ENCODE measurements at regions not wholly inside any gene's neighbourhood (a gene's known extent, or its start where the extent isn't known, plus 50 kb on each side); places are given as distances from the start of the nearest gene placed in this dataset.
"Not testable (repeated sequence)": the region's sequence is repeated elsewhere in the genome, so short reads cannot be mapped to it uniquely, and the experiment has no call there.

DNA sequence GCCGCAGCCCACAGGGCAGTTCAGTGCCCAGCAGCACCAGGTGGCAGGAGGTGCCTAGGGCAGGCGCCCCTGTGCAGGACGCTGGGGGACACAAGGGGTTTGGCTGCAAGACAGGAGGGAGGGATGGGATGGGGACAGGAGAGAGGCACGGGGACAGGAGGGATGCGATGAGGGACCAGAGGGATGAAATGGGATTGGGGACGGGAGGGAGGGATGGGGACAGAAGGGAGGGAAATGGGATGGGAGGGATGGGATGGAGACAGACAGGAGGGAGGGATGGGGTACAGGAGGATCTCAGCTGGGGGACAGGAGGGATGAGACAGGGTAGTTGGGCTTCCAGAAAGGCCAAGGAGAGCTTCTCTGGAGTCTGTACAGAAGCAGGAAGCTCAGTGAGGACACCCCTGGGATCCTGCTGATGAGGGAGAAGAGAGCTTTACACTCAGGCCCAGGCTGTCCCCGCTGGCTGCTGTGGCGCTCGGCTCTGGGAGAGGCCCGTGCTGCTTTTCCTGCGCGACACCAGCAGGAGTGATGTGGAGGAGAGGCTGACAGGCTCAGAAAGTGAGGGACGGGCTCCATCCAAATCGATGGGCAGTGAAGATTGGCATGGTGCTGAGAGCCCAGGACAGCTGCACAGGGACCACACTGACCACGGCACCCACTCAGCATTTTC, 400.8 kb downstream of the SMOC2 start:
- Histone ChIP-seq H3K27me3 (ENCODE audit: low read depth) (no peaks in the 10 kb centered on the region), H3K4me3 (no peak overlapping the region), H3K9me3 (no peaks in the 10 kb centered on the region), H3K36me3 (replicated peaks) (no peaks in the 10 kb centered on the region), H3K4me1 (no peaks in the 10 kb centered on the region)
- in situ Hi-C loops (cut with MboI; ENCODE audit: low sequenced_read_pairs): no loop called here
- DNase-seq (ENCODE audit: low spot score in 2 of 2): no peak

DNA sequence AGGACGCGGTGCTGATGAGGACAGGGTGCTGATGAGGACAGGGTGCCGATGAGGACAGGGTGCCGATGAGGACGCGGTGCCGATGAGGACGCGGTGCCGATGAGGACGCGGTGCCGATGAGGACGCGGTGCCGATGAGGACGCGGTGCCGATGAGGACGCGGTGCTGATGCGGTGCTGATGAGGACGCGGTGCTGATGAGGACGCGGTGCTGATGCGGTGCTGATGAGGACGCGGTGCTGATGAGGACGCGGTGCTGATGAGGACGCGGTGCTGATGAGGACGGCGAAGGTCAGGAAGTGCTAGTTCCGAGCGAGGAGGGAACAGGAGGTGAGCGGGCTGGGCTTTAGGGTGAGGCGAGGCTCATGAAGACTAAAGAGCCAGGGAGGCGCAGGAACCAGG, 399.9 kb downstream of the SMOC2 start:
- H3K27me3 ChIP-seq (ENCODE audit: low read depth); DNase-seq (ENCODE audit: low spot score in 2 of 2); H3K9me3 ChIP-seq; H3K4me3 ChIP-seq; H3K4me1 ChIP-seq; H3K36me3 ChIP-seq (replicated peaks); in situ Hi-C loops (cut with MboI; ENCODE audit: low sequenced_read_pairs): not testable (repeated sequence)

DNA sequence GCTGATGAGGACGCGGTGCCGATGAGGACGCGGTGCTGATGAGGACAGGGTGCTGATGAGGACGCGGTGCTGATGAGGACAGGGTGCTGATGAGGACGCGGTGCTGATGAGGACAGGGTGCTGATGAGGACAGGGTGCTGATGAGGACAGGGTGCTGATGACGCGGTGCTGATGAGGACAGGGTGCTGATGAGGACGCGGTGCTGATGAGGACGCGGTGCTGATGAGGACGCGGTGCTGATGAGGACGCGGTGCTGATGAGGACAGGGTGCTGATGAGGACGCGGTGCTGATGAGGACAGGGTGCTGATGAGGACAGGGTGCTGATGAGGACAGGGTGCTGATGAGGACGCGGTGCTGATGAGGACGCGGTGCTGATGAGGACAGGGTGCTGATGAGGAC, 399.3 kb downstream of the SMOC2 start:
- in situ Hi-C loops (cut with MboI; ENCODE audit: low sequenced_read_pairs); H3K4me3 ChIP-seq; H3K27me3 ChIP-seq (ENCODE audit: low read depth); H3K9me3 ChIP-seq; DNase-seq (ENCODE audit: low spot score in 2 of 2); H3K4me1 ChIP-seq; H3K36me3 ChIP-seq (replicated peaks): not testable (repeated sequence)

DNA sequence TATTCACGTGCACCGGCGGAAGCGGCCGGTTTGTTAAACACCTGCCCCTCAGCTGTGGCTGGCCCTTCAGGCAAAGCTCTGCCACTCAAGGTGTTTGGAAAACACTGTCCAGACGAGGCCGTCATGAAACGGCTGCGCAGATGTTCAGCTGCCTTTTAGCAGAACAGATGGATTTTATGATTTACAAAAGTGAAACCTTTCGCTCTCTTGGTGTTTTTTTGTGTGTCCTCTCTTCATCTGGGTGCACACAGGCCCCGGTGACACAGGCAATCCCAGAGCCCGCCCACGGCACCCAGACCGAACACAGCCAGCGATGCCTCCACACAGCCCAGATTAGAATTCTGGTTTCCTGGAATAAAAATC, 397.0 kb downstream of the SMOC2 start:
- Histone ChIP-seq H3K9me3 (no peaks in the 10 kb centered on the region), H3K4me1 (no peaks in the 10 kb centered on the region), H3K4me3 (no peak overlapping the region), H3K27me3 (ENCODE audit: low read depth) (no peaks in the 10 kb centered on the region), H3K36me3 (replicated peaks) (no peaks in the 10 kb centered on the region)
- in situ Hi-C loops (cut with MboI; ENCODE audit: low sequenced_read_pairs): no loop called here
- no peak for DNase-seq (ENCODE audit: low spot score in 2 of 2)

DNA sequence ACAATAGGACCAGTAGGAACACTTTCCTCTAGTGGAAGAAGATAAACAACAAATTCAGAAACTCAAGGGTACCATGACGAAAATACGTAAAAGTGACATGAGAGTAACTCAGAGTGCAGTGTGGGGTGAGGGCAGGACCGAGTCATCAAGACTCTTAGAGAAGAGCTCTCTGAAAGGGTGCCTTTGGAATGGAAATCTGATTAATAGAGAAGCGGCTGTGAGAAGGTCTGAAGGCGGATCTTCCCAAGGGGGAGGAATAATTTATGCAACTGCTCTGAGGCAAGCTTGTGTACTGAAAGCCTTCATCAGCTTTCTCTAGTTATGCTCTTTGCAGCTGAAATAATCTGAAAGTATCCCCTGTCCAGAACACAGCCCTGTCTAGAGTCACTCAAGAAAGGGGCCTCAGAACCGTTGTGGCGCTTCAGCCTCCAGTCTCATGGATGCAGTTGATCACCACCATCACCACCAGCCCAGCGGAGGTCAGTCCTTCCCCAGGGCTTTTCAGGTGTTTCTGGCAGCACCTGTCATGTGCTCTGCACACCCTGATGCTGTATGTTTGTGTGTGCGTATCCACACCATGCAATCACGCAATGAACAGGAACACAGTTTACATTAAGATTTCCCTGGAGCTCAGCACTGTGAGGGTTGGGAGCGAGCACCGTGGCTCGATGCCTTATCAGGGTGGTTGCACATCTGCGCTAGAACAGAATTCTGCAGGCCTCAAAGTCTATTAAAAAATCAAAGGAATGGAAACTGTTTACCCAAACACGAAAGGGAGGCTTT, 396.5 kb downstream of the SMOC2 start:
- DNase-seq (ENCODE audit: low spot score in 2 of 2): no peak
- H3K27me3 ChIP-seq (ENCODE audit: low read depth): no peaks in the 10 kb centered on the region
- H3K4me3 ChIP-seq: no peak overlapping the region
- H3K36me3 ChIP-seq (replicated peaks): no peaks in the 10 kb centered on the region
- in situ Hi-C loops (cut with MboI; ENCODE audit: low sequenced_read_pairs): no loop called here
- no peaks in the 10 kb centered on the region for H3K9me3 ChIP-seq
- no peaks in the 10 kb centered on the region for H3K4me1 ChIP-seq

DNA sequence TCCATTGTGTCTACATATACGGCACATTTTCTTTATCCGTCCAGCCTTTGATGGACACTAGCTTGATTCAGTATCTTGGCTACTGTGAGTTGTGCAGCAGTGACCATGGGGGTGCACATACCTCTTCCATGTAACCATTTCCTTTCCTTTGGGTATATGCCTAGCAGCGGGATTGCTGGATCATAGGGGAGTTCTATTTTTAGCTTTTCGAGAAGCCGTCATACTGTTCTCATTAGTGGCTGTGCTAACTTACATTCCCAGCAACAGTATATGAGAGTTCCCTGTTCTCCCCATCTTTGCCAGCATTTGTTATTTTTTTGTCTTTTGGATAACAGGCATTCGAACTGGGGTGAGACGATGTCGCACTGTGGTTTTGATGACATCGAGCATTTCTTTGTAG, 395.0 kb downstream of the SMOC2 start:
- Histone ChIP-seq H3K27me3 (ENCODE audit: low read depth) (no peaks in the 10 kb centered on the region), H3K36me3 (replicated peaks) (no peaks in the 10 kb centered on the region), H3K9me3 (no peaks in the 10 kb centered on the region), H3K4me1 (no peaks in the 10 kb centered on the region), H3K4me3 (no peak overlapping the region)
- in situ Hi-C loops (cut with MboI; ENCODE audit: low sequenced_read_pairs): no loop called here
- no peak for DNase-seq (ENCODE audit: low spot score in 2 of 2)

DNA sequence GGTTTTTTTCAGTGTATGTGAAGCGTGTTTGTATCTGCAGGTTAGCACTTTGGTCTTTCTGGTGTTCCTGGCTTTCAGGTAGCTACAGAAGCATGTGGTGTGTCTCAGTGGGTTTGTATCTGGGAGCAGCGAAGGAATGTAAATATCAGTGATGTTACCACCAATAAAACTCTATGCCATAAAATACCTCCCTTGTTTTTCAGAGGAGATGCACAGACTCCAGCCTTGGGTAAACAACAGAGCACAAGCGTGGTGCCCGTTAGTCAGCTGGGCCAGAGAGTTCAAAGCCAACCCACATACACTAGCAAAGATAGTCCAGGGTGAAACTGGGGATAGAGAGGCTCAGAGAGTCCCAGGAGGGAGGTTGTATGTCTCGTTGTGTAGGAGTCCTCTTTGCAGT, 393.8 kb downstream of the SMOC2 start:
- Histone ChIP-seq H3K9me3 (no peaks in the 10 kb centered on the region), H3K27me3 (ENCODE audit: low read depth) (no peaks in the 10 kb centered on the region), H3K36me3 (replicated peaks) (no peaks in the 10 kb centered on the region), H3K4me1 (no peaks in the 10 kb centered on the region), H3K4me3 (no peak overlapping the region)
- no peak for DNase-seq (ENCODE audit: low spot score in 2 of 2)
- in situ Hi-C loops (cut with MboI; ENCODE audit: low sequenced_read_pairs): no loop called here

DNA sequence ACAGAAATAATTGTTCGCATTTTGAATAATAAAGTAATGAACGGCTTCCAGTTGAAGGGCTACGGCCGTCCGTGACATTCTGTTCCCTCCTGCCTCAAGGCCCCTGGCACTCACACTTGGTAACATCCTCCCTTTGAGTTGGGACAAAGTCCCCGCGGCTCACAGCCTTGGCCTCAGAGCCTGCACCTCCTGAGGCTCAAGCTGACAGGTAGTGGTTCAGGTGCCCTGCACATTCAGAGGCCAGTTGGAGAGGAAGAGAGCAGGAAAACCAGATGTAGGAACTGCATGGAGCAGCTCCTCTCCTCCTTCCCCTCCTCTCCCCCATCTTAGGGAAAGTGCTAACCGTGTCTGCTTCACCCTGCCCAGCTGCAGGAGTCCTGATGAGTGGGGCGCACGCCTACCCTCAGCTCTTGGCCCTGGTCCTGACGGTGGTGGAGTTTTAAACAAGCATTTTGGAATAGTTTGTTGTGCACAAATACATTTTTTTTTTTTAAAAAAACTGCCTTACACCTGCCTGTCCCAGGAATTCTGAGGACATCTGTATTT, 393.1 kb downstream of the SMOC2 start:
- no peaks in the 10 kb centered on the region for H3K9me3 ChIP-seq
- in situ Hi-C loops (cut with MboI; ENCODE audit: low sequenced_read_pairs): no loop called here
- no peak for DNase-seq (ENCODE audit: low spot score in 2 of 2)

DNA sequence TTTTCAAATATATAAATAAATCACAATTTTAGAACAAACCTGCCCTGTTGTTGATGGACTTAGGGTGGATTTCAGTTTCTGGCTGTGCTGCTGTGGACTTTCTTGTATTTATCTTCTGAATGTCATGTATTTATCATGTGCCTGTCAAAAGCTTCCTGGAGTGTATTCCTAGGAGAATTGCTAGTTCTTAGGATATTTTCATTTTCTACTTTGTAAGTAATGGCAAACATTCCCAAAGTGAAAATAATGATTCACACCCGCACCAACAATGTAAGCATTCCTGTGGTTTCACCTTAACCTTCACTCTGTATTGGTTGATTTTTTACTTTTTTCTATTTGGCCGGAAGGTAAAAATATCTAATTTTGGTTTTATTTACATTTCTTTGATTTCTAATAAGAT, 387.8 kb downstream of the SMOC2 start:
- no peaks in the 10 kb centered on the region for H3K4me1 ChIP-seq
- H3K4me3 ChIP-seq: no peak overlapping the region
- in situ Hi-C loops (cut with MboI; ENCODE audit: low sequenced_read_pairs): no loop called here
- no peaks in the 10 kb centered on the region for H3K27me3 ChIP-seq (ENCODE audit: low read depth)
- no peaks in the 10 kb centered on the region for H3K9me3 ChIP-seq
- no peak for DNase-seq (ENCODE audit: low spot score in 2 of 2)
- no peaks in the 10 kb centered on the region for H3K36me3 ChIP-seq (replicated peaks)

More for the DNA sequence above, 393.1 kb downstream of the SMOC2 start:
- Histone ChIP-seq H3K4me1 (no peaks in the 10 kb centered on the region), H3K36me3 (replicated peaks) (no peaks in the 10 kb centered on the region), H3K4me3 (no peak overlapping the region), H3K27me3 (ENCODE audit: low read depth) (no peaks in the 10 kb centered on the region)

DNA sequence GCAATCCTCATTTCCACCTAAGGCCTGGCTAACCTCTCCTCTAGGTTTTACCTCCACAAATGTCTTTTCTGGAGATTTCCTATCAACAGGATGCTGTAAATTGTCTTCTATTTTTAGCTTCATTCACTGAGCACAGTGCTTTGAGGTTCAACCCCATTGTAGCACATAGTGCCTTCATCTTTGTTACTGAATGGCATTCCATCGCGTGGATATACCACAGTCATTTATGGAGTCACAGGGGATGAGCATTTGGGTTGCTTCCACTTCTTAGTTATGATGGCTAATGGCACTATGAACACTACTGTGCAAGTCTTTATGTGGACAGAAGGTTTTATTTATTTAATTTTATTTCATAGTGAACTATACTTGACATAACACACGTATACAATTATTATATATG, 387.1 kb downstream of the SMOC2 start:
- no peak for DNase-seq (ENCODE audit: low spot score in 2 of 2)
- Histone ChIP-seq H3K4me3 (no peak overlapping the region), H3K9me3 (no peaks in the 10 kb centered on the region), H3K36me3 (replicated peaks) (no peaks in the 10 kb centered on the region), H3K4me1 (no peaks in the 10 kb centered on the region), H3K27me3 (ENCODE audit: low read depth) (no peaks in the 10 kb centered on the region)
- in situ Hi-C loops (cut with MboI; ENCODE audit: low sequenced_read_pairs): no loop called here

DNA sequence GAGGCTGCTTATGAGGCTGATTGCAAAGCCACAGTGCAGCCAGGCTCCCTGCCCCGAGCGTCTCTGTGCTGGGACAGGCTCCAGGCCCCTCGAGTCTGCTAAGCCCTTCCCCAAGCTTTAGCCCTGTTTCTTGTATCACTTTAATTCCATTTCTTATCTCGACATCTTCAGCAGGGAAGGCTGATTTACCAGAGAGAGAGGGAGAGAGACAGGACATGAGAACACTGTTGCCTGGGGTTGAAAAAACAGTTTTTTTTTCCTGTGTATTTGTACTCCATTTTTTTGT, 386.5 kb downstream of the SMOC2 start:
- H3K4me3 ChIP-seq: no peak overlapping the region
- DNase-seq (ENCODE audit: low spot score in 2 of 2): no peak
- no peaks in the 10 kb centered on the region for H3K36me3 ChIP-seq (replicated peaks)
- in situ Hi-C loops (cut with MboI; ENCODE audit: low sequenced_read_pairs): no loop called here
- no peaks in the 10 kb centered on the region for H3K4me1 ChIP-seq
- H3K9me3 ChIP-seq: no peaks in the 10 kb centered on the region
- no peaks in the 10 kb centered on the region for H3K27me3 ChIP-seq (ENCODE audit: low read depth)

DNA sequence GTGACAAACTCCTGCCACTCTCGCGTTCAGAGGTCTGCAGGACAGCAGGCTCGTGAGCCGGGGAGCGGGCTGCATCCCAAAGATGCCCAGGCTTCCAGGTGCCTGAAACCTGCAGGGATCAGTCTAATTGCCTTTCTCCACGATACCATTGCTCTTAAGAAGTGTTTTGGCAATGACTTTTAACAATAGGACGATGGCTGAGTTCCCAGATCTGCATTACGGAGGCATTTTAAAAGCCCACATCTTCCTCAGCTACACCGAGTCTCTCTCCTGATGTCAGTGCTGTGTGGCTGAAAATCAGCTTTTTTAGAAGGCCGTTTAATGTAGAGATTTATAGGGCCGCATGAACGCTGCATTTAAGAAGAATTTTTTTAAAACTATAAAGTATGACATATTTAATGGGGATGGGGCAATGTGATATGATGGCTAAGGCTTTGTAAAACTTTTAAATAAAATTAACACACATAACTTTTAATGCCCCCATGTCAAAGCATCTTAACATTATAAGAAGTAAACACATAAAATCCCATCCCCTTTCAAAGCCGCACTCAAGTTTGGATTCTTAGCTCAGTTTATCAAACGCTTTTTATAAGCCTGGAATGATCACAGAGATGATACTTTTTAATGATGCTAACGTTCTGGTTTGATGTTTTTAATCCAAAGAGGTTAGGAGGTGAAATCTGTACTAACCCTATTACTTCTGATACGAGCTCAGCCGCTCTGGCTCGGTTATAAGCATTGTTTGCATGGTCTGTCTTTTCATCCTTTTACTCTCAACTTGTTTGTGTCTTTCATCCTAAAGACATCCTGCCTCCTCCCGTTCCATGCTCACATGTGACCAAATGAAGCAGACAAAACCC, 386.0 kb downstream of the SMOC2 start:
- no peak for DNase-seq (ENCODE audit: low spot score in 2 of 2)
- in situ Hi-C loops (cut with MboI; ENCODE audit: low sequenced_read_pairs): no loop called here
- no peak overlapping the region for H3K4me3 ChIP-seq
- no peaks in the 10 kb centered on the region for H3K4me1 ChIP-seq
- H3K27me3 ChIP-seq (ENCODE audit: low read depth): no peaks in the 10 kb centered on the region
- H3K9me3 ChIP-seq: no peaks in the 10 kb centered on the region
- H3K36me3 ChIP-seq (replicated peaks): no peaks in the 10 kb centered on the region

DNA sequence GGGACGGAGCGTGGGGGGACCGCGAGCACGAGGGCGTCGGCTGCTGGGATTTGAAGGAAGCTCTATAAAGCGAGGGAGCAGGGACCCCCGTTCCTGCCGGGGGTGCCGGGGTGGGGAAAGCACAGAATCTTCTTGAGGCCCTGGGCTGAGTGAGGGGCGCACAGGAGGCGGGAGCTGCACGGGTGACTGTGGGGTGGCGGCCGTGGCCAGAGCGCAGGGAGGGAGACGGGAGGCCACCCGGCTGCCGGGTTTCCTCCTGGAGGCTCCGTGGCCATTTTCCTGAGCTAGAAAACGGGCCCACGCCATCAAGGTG, 385.1 kb downstream of the SMOC2 start:
- Histone ChIP-seq H3K4me1 (no peaks in the 10 kb centered on the region), H3K4me3 (no peak overlapping the region), H3K36me3 (replicated peaks) (no peaks in the 10 kb centered on the region), H3K27me3 (ENCODE audit: low read depth) (no peaks in the 10 kb centered on the region), H3K9me3 (no peaks in the 10 kb centered on the region)
- in situ Hi-C loops (cut with MboI; ENCODE audit: low sequenced_read_pairs): no loop called here
- no peak for DNase-seq (ENCODE audit: low spot score in 2 of 2)

All from HAP-1 (cell line).